NCI-H2029 (cell line): ENCODE measurements at regions not wholly inside any gene's neighbourhood (a gene's known extent, or its start where the extent isn't known, plus 50 kb on each side); places are given as distances from the start of the nearest gene placed in this dataset.
"Not testable (repeated sequence)": the region's sequence is repeated elsewhere in the genome, so short reads cannot be mapped to it uniquely, and the experiment has no call there.

ENCODE experiments used
- DNase-seq: peaks from one replicate; lab custom pipeline; 2025; lab: John Stamatoyannopoulos, UW

GRCh38 chr2:176424746-176425145, 155.5 kb downstream of the MTX2 start:
- no peak for DNase-seq

- DNase-seq, result peak; percentile 16
These were observed 158.3 kb downstream of the MTX2 start for GRCh38 chr2:176427549-176427948.

DNA sequence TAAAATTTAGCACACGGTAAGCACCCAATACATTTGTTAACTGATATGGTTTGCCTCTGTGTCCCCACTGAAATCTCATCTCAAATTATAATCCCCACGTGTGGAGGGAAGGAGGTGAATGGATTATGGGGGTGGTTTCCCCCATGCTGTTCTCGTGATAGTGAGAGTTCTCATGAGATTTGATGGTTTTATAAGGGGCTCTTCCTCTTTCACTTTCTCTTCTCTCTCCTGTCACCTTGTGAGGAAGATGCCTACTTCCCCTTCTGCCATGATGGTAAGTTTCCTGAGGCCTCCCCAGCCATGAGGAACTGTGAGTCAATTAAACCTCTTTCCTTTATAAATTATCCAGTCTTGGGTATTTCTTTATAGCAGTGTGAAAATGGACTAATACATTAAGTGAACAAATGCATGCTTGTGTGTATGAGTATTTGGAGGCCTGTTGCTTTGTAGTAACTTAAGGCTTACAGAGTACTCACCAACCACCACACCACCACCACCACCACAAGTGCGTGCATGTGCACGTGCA, 159.8 kb downstream of the MTX2 start:
- not testable (repeated sequence) for DNase-seq

- DNase-seq, result no peak
These were observed 163.2 kb downstream of the MTX2 start for GRCh38 chr2:176432434-176432833.

DNA sequence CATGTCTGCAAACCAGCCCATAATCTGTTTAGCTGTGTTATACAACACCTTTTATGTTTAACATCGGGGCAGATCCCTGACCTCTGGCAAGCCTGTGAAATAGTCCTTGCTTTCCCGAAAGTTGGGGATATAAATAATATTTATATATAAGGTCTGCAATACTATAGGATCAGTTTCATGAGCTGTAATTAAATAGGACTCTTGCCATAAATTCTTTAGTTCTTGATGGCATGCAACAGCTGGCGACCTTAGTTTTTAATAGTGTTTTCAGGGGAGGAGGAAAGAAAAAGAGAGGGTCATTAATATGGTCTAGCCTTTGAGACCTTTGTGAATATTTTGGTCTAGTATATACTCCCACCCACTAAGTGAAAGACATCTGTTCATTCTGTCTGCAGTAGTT, 166.5 kb downstream of the MTX2 start:
- no peak for DNase-seq

DNA sequence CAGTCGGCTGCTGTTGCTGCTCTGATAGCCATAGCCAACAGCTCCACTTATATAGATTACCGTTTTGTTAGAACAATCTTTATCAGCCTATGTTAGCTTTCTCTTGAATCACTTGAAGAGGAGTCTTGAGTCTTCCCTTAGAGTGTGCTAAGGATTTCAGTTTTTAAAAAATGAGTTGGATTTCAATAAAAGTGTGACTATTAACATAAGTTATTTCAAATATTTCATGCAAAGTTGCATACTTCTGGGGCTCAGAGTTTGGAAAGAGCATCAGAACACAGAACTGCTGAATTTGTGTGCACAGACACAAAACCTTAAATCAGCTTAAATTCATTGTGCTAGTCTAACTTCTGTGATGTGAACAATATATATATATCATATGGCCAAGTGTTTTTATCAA, 174.7 kb downstream of the MTX2 start:
- no peak for DNase-seq

GRCh38 chr2:176445956-176446355, 176.7 kb downstream of the MTX2 start:
- no peak for DNase-seq

DNA sequence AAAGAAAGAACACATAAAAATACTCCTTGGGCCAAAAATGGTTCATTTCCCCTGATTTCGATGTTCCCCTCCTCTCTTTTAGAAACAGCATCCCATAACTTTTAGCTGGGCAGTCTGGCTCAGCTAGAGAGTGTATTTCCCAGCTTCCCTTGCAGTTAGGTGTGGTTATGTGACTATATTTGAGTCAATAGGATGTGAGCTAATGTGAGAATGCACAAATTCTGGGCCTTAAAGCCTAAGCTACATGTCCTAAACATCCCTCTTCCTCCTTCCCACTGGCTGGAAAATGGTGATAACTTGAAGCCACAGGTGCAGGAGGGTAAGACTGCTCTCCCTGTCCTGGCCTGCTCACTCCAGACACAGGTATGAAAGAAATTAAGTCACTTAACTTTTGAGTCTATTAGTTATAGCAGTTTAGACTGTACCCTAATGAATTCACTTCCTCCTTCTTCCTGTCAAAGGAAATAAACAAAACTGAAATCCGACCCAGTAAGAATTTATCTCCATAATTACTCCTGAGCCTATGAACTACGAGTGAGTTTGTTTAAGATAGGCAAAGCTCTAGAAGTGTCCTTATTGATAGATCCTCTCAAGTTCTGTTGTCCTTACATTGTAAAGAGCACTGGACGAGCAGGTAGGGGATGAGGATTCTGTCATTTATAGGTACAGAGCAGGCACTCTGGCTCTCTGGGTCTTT, 177.6 kb downstream of the MTX2 start:
- no peak for DNase-seq

- no peak for DNase-seq
These were observed 178.4 kb downstream of the MTX2 start for GRCh38 chr2:176447616-176448015.

GRCh38 chr2:176449852-176450251, 180.6 kb downstream of the MTX2 start:
- no peak for DNase-seq

- DNase-seq, result no peak
These were observed 184.5 kb downstream of the MTX2 start for GRCh38 chr2:176453784-176454183.

GRCh38 chr2:176454893-176455815, 185.9 kb downstream of the MTX2 start:
- peak; percentile 60 for DNase-seq

- peak; percentile 29 for DNase-seq
These were observed 186.6 kb downstream of the MTX2 start for GRCh38 chr2:176455816-176456291.

- no peak for DNase-seq
These were observed 188.2 kb downstream of the MTX2 start for GRCh38 chr2:176457481-176457880.

GRCh38 chr2:176461098-176461808, 192.0 kb downstream of the MTX2 start:
- DNase-seq, result no peak

GRCh38 chr2:176461809-176462670, 192.8 kb downstream of the MTX2 start:
- no peak for DNase-seq

DNA sequence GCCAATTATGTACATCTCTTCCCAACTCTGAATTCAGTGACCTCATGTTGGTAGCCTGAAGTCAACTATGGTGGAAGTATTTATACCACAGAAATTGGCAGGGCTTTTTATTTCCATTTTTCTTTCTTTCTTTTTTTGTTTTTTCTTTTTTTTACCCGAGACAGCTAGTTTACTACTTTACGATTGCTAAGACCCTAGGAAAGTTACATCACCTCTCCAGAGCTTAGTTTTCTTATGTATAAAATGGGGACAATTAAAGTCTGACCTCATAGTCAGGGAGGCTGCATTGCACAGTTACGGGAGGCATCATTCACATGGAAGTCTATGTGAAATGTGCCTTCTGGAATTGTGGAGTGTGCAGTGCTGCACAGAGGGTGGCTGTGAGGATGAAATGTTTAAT, 194.3 kb downstream of the MTX2 start:
- no peak for DNase-seq

DNA sequence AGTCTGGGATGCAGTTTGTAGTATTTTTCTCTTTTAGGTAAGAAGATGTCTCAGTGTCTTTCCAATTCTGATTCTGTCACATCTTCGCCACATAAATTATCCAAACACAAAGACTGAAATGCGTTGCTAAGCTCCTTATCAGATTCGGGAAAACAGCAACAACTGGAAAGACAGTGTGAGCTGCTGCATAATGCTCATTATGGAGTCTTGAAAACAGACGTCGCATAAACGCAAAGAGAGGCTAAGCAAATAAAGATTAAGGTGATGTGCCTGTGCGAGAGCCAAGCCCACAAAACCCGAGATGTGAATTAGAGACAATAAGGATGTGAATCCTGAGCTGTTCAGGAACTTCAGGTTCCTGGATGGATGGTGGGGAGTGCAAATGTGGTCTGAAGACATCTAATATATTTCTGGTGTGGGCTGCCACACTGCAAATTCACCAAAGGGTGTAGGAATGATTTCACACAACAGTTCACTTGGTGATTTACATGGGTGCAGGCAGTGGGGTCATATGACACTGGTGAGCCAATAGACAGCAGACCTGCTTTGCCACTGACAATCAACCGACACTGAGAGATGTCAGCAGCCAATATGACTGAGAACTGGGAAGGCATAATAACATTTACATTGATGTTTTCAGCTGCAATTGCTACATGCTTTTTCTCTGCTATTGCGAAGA, 195.8 kb downstream of the MTX2 start:
- DNase-seq, result no peak

- no peak for DNase-seq
These were observed 197.7 kb downstream of the MTX2 start for GRCh38 chr2:176466918-176467452.

GRCh38 chr2:176467595-176467994, 198.4 kb downstream of the MTX2 start:
- DNase-seq, result no peak
